NCI-H460 (cell line): ENCODE measurements at regions not wholly inside any gene's neighbourhood (a gene's known extent, or its start where the extent isn't known, plus 50 kb on each side); places are given as distances from the start of the nearest gene placed in this dataset.

Experiments
- DNase-seq: peaks from one replicate; pipeline ENCODE4 v3.0.0-alpha.2; 2016; ENCODE audit warnings: low read depth; ENCODE audit errors: extremely low read depth

DNA sequence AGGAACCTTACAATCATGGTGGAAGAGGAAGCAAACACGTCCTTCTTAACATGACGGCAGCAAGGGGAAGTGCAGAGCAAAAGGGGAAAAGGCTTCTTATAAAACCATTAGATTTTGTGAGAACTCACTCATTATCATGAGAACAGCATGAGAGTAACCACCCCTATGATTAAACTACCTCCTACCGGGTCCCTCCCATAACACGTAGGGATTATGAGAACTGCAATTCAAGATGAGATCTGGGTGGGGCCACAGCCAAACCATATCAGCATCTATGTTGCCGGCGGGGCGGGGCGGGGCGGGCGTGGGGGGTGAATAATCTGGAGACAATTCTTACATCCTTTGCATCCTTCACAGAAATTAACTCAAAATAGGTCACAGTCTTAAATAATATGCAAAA is 58.8 kb upstream of the GFPT2 start:
- no peak for DNase-seq

DNA sequence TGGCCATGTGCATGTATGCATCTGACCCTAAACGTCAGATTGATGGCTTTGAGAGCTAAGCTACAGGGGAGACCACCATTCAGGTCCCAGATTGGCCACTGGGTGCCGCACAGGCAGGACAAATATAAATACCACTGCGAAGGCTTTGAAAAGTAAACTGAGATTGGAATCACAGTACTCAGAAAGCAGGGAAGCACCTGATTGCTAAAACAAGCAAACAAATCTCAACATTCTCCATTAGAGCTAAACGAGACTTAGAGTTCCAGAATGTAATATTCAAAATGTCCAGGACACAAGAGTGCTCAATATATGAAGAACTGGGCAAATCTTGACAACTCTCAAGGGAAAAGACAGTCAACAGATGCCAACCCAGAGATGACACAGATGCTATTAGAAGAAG is 61.0 kb upstream of the GFPT2 start:
- no peak for DNase-seq

DNA sequence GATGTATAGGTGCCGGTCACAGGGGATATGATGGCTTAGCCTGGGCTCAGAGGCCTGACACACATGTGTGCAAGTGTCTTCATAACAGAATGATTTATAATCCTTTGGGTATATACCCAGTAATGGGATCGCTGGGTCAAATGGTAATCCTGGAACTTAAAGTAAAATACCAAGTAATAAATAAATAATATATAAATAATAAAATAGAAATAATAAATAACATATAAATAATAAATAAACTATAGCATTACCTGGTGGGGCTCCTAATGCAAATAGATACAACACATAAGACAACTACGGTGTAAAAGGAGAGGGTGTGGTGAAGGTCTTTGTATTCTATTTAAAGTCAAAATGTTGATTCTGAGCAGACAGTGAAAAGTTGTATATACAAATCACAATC is 68.5 kb upstream of the GFPT2 start:
- DNase-seq, result no peak

DNA sequence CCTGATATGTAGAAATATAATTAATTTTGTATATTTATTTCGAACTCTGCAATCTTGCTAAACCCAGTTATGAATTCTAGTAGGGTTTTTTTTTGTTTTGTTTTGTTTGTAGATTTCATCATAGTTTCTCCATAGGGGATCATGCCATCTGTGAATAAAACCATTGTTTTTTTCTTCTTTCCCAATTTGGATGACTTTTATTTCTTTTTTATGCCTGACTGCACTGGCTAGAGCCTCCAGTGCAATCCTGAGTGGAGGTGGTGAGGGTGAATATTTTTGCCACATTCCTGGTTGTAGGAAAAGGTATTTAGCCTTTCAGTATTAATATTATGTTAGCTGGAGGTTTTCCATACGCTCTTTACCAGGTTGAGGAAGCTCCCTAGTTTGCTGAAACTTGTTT is 70.0 kb upstream of the GFPT2 start:
- no peak for DNase-seq

DNA sequence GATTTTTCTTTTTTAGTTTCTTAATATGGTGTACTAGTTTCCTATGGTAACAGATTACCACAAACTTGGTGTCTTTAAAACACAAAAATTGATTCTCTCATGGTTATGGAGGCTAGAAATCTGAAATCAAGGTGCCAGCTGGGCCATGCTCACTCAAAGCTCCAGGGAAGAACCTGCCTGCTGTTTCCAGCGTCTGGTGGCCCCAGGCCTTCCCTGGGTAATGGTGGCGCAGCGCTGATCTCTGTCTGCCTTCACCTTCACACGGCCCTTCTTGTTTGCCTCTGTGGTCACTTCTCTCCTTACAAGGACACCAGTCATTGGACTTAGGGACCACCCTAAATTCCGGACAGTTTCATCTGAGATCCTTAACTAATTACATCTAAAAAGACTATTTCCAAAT is 70.5 kb upstream of the GFPT2 start:
- DNase-seq, result no peak

DNA sequence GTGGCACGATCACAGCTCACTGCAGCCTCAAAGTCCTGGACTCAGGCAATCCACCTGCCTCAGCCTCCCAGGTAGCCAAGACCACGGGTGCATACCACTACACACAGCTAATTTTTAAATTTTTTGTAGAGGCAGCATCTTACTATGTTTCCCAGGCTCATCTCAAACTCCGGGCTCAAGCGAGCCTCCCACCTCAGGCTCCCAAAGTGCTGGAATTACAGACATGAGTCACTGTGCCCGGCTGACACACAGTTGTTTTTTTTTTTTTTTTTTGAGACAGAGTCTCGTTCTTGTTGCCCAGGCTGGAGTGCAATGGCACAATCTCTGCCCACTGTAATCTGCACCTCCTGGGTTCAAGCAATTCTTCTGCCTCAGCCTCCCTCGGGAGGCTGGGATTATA is 70.1 kb upstream of the CNOT6 start:
- DNase-seq, result no peak

DNA sequence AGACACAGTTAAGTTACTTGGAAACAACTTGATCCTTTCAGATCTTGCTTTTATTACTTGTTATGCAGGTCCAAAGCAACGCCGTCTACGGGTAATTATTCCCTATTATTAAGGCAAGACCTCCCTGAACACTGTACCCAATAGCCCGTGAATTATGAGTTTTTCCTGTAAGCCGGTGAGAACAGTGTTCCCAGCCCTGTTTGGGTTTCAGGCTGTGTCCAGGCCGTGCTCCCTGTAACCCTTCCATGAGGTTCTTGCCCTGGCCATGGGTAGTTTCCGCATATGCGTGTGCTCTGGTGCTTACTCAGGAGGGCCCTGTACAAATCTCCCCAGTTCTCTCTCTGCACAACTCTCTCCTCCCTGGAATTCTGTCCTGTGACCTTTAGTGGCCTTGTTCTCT is 65.6 kb upstream of the CNOT6 start:
- DNase-seq, result no peak

DNA sequence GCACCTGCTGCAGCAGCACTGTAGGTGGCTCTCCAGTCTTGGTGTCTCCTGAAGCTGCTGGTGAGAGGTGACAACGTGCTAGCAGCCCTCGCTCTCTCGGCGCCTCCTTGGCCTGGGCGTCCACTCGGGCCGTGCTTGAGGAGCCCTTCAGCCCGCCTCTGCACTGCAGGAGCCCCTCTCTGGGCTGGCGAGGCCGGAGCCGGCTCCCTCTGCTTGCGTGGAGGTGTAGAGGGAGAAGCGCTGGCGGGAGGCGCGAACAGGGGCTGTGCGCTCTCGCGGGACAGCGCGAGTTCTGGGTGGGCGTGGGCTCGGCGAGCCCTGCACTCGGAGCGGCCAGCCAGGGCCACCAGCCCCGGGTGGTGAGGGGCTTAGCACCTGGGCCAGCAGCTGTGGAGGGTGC is 62.2 kb upstream of the CNOT6 start:
- no peak for DNase-seq

DNA sequence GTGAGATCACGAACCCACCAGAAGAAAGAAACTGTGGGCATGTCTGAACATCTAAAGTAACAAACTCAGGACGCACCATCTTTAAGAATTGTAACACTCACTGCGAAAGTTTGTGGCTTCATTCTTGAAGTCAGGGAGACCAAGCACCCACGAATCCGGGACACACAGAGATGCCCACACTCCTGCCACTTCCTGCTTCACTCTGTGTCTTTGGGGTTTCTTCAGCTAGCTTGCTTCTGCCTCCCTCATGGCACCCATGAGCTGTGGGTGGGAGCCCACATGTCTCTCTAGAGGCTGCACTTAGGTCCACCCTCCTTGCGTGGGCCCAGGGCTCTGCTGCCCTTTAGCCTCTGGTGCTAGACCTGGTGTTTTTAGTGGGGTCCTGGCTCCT is 61.2 kb upstream of the CNOT6 start:
- no peak for DNase-seq

DNA sequence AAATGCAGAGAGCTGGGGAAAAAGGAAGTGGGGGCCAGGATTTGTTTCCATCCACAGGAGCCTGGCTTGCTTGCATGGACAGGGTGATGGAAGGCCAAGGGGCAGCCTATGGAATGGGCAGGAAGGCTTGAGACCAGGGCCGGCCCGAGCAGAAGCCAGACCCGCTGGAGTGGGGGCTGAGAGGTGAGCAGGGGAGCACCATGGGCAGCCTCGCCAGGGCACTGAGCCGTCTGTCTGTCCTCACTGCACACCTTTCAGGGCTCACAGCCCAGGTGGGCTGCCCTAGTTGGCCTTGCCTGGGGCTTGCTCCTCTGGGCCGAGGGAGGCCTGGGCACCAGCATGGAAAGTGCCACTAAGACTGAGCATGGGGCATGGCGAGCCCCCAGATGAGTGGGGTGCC is 58.6 kb upstream of the CNOT6 start:
- no peak for DNase-seq

DNA sequence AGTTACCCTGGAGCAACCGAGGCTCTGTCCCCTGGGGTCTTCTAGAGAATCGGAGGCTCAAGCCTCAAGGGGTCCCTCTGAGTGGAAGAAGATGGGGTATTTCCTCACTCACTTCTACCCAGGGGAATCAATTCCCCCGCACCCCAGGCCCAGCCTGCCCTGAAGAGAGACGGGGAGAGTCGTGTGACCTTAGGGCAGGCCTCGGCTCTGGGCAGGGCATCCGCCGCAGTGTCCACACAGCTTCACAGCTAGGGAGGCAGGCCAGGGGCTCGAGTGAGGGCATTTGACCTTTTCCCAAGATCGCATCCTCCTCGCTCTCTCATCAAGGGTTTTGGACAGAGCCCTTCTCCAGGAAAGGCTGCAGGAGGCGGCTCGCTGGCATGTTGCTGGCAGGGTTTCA is 57.9 kb upstream of the CNOT6 start:
- DNase-seq, result no peak

DNA sequence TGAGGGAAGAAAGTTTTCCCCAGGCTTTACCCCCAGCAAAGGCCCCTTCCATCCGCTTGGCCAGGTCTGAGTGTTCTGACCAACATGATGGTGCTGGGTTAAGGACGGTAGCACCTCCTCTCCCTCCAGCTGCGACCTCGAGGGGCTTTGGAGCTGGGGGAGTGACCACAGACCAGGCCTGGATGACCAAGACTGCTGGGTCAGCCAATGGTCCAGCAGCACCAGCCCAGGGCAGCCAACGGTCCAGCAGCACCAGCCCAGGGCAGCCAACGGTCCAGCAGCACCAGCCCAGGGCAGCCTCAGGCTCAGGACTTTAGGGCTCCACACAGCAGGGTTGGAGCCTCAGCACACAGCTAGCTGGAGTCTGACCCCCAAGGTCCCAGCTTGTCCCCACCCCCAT is 57.2 kb upstream of the CNOT6 start:
- no peak for DNase-seq

DNA sequence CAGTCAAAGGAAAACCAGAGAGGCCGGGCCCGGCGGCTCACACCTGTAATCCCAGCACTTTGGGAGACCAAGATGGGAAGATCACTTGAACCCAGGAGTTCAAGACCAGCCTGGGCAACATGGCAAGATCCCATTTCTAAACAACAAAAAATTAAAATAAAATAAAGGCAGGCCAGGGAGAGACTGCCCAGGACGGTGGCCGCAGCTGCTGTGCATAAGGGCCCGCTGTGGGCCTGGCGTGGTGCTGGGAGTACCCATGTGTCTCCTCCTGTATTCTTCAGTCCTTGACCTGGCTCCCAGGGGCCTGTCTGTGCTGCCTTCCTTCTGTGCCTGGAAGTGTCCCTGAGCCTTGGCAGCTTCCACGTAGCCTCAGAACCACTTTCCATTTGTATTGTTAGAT is 56.8 kb upstream of the CNOT6 start:
- DNase-seq, result no peak

DNA sequence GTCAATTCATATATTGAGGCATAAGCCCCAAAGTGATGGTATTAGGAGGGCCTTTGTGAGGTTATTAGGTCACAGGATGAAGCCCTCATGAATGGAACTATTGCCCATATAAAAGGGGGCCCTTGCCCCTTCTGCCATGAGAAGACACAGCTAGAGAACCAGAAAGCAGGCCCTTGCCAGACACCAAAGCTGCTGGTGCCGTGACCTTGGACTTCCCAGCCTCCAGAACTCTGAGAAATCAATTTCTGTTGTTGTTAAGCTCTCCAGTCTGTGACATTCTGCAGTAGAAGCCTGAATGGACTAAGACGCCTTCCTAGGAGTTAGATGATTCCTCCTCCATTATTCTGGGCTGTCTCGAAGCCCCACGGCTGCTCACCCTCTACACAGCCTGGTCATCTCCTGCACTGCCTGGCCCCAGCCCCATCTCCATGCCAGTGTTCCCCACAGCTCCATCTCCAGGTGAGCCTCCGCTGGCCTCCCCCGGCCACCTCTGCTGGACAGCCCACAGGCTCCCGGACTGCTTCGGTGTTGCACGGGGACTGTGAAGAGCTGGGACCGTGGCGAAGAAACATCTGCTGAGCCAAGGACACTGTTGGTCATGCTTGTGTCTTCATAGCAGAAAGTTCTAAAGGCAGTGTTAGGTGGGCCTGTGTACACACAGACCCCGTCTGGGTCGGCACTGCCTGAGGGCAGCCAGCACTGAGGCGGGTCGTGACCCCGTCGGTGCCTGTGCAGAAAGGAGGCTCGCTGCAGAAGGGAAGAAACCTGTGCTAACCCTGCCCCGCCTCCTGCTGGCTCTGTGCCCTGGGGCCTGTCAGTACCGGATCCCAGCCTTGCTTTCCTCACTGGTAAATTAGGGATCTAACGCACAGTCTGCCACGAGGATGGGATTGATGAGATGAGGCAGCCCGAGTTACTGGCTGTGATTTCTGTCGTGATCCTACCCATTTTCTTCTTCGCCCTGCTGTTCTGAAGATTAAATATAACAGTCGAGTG is 55.1 kb upstream of the CNOT6 start:
- no peak for DNase-seq

DNA sequence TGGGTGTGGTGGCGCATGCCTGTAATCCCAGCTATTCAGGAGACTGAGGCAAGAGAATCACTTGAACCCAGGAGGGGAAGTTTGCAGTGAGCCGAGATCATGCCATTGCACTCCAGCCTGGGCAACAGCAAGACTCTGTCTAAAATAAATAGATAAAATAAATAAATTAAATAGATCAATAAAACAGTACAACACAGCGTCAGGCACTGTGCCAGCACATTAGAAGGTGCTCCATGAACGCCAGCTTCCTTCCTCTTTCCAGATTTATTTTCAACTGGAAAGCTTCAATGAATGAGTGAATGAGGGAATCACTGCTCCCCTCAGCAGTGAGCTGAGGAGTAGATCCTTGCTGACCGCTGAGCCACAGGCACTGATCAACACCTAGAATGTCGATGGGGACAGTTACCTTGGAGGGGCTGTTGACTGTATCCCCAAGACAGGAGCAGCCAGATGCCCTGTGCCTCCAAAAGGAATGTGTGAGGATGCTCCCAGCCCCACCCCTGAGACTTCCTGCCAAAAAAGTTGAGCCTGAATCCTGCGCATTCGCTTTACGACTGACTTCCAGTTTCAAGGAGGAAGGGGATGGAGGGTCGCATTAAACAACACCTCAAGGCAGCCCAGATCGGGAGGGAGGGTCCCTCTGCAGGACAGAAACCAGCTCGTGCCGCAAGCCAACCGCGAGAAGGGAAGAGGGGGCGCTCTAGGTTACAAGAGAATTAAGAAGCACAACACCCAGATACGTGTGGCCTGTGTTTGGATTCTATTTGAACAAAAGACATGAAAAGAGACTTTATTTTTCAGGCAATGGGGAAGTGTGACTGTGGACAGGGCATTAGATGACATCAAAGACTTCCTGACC is 54.0 kb upstream of the CNOT6 start:
- DNase-seq, result peak; percentile 16

DNA sequence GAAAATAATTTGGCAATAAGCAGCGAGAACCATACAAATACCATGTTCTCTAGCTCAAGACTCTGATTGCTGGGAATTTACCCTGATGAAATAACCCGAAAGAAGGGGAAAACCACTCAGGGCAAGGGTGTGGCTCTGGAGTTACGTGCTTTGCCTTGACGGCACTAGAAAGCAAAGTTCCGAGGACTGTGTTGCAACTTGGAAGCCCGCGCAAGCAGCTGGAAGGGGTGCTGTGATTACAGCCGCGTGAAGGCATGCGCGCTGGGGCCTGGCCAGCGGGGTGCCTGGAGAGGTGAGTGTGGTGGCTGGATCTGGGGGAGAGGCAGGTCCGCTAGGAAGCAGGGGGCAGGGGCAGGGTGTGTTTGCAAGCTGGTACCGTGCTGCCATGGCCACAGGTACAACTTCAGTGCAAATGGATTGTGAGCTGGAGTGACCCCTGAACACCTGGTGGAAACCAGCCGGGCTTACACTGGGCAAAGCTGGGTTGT is 52.6 kb upstream of the CNOT6 start:
- peak; percentile 96 for DNase-seq
